Effector memory CD4-positive, alpha-beta T cell (primary cell): ENCODE measurements at regions not wholly inside any gene's neighbourhood (a gene's known extent, or its start where the extent isn't known, plus 50 kb on each side); places are given as distances from the start of the nearest gene placed in this dataset.
"Not testable (repeated sequence)": the region's sequence is repeated elsewhere in the genome, so short reads cannot be mapped to it uniquely, and the experiment has no call there.

Source experiments
- DNase-seq, 3 donors: peaks; one replicate each; pipeline ENCODE4 v3.0.0-alpha.2; 2020
- H3K27ac ChIP-seq: 2 replicates; pipeline ENCODE4 v1.7.0; 2013; ENCODE audit warnings: mild to moderate bottlenecking, low read length, moderate library complexity; ENCODE audit not compliant: insufficient read depth, poor library complexity, severe bottlenecking
- H3K27me3 ChIP-seq: replicated peaks from 2 replicates; pipeline ENCODE4 v1.7.0; 2013; ENCODE audit warnings: mild to moderate bottlenecking, low read length; ENCODE audit not compliant: insufficient read depth, control insufficient read depth, poor library complexity, severe bottlenecking
- H3K36me3 ChIP-seq: 2 replicates; pipeline ENCODE4 v1.7.0; 2013; ENCODE audit warnings: mild to moderate bottlenecking, low read length, moderate library complexity; ENCODE audit not compliant: control insufficient read depth, insufficient read depth
- H3K4me1 ChIP-seq: 2 replicates; pipeline ENCODE4 v1.7.0; 2013; ENCODE audit warnings: low read length, mild to moderate bottlenecking; ENCODE audit not compliant: control insufficient read depth, insufficient read depth, poor library complexity, severe bottlenecking
- H3K4me3 ChIP-seq: 2 replicates; pipeline ENCODE4 v1.7.0; 2013; ENCODE audit warnings: low read length, low read depth, mild to moderate bottlenecking; ENCODE audit not compliant: insufficient read depth, poor library complexity, severe bottlenecking
- H3K9me3 ChIP-seq: 2 replicates; pipeline ENCODE4 v1.7.0; 2013; ENCODE audit warnings: mild to moderate bottlenecking, low read length, moderate library complexity; ENCODE audit not compliant: control insufficient read depth

- Histone ChIP-seq H3K27me3 (no peaks in the 10 kb centered on the region), H3K36me3 (no peaks in the 10 kb centered on the region), H3K9me3 (no peaks in the 10 kb centered on the region), H3K4me1 (no peaks in the 10 kb centered on the region), H3K27ac (no peak overlapping the region), H3K4me3 (no peak overlapping the region)
- DNase-seq, result no peak
Measured at GRCh38 chr14:104230946-104231345, 92.6 kb downstream of the KIF26A start.

- Histone ChIP-seq H3K4me1 (no peaks in the 10 kb centered on the region), H3K4me3 (no peak overlapping the region), H3K36me3 (no peaks in the 10 kb centered on the region), H3K27ac (no peak overlapping the region), H3K27me3 (no peaks in the 10 kb centered on the region), H3K9me3 (no peaks in the 10 kb centered on the region)
- DNase-seq, result no peak
Measured at GRCh38 chr14:104232070-104232484, 93.7 kb downstream of the KIF26A start.

DNA sequence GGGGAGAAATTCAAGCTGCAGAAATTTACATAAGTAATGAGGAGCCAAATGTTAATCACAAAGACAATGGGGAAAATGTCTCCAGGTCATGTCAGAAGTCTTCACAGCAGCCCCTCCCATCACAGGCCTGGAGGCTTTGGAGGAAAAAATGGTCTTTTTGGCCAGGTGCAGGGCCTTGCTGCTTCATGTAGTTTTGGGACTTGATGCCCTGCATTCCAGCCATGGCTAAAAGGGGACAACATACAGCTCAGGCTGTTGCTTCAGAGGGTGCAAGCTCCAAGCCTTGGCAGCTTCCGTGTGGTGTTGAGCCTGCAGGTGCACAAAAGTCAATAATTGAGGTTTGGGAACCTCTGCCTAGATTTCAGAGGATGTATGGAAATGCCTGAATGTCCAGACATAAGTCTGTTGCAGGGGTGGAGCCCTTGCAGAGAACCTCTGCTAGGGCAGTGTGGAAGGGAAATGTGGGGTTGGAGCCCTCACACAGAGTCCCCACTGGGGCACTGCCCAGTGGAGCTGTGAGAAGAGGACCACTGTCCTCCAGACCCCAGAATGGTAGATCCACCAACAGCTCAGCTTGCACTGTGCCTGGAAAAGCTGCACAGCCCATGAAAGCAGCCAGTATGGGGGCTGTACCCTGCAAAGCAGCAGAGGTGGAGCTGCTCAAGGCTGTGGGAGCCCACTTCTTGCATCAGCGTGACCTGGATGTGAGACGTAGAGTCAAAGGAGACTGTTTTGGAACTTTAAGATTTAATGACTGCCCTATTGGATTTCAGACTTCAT, 95.8 kb downstream of the KIF26A start:
- not testable (repeated sequence) for DNase-seq, H3K4me1 ChIP-seq, H3K27ac ChIP-seq, H3K27me3 ChIP-seq, H3K4me3 ChIP-seq, H3K36me3 ChIP-seq, H3K9me3 ChIP-seq

GRCh38 chr14:104235686-104236085, 97.3 kb downstream of the KIF26A start:
- Histone ChIP-seq H3K36me3 (no peaks in the 10 kb centered on the region), H3K27me3 (no peaks in the 10 kb centered on the region), H3K9me3 (no peaks in the 10 kb centered on the region), H3K4me3 (no peak overlapping the region), H3K4me1 (no peaks in the 10 kb centered on the region), H3K27ac (no peak overlapping the region)
- no peak for DNase-seq

- Histone ChIP-seq H3K9me3 (no peaks in the 10 kb centered on the region), H3K4me1 (no peaks in the 10 kb centered on the region), H3K36me3 (no peaks in the 10 kb centered on the region), H3K4me3 (no peak overlapping the region), H3K27me3 (no peaks in the 10 kb centered on the region), H3K27ac (no peak overlapping the region)
- DNase-seq, result no peak
Measured at GRCh38 chr14:104237651-104238423, 99.5 kb downstream of the KIF26A start.

GRCh38 chr14:104238424-104239184, 100.2 kb downstream of the KIF26A start:
- Histone ChIP-seq H3K9me3 (no peaks in the 10 kb centered on the region), H3K4me3 (no peak overlapping the region), H3K4me1 (no peaks in the 10 kb centered on the region), H3K36me3 (no peaks in the 10 kb centered on the region), H3K27ac (no peak overlapping the region), H3K27me3 (no peaks in the 10 kb centered on the region)
- no peak for DNase-seq

DNA sequence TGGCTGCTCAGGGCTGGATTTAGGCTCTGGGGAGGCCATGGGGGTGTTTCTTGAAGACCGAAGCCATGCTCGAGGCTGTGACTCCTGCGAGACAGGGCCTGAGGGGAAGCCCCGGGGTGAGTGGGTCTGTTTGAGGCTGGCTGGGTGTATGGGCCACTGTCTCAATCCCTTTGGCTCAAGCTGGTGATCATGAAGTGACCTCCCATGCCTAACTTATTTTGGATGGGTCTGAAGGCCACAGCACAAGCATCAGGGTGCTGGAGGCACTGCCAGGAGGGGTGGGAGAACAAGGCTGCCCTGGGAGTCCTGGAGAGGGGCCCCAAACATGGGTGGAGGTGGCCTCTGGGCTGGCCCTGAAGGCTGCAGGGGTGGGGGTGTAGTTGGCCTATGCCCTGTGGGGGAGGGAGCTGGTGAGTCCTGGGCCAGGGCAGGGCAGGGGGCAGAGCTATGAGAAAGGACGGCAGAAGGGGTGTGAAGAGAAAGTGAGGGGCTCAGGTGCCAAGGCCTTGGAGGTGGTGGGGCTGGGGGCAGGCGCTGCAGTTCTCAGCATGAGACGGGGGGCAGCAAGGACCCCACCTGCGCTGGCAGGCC, 100.9 kb downstream of the KIF26A start:
- Histone ChIP-seq H3K36me3 (no peaks in the 10 kb centered on the region), H3K27me3 (no peaks in the 10 kb centered on the region), H3K4me1 (no peaks in the 10 kb centered on the region), H3K27ac (no peak overlapping the region), H3K4me3 (no peak overlapping the region), H3K9me3 (no peaks in the 10 kb centered on the region)
- DNase-seq, result no peak

DNA sequence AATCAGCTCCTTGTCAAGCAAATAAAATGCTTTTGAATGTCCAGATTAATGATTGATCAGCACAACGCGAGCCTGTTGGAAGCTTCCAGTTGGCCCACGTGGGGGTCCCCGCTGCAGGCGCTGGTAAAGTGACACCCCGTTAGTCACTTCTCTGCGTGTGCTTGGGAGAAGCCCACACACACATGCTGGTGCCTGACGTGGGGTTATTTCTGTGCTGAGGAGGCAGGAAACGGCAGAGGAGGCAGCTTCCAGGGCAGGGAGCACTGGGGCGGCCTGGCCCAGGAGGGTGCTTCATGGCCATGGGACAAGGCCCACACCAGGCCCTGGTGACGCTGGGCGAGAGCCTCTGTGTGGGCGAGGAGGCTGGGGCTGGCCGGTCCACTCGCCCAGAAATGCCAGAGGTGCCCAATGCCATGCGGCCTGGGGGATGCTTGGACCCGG, 101.5 kb downstream of the KIF26A start:
- H3K36me3 ChIP-seq, result no peaks in the 10 kb centered on the region
- no peaks in the 10 kb centered on the region for H3K27me3 ChIP-seq
- no peak overlapping the region for H3K4me3 ChIP-seq
- H3K9me3 ChIP-seq, result no peaks in the 10 kb centered on the region
- H3K4me1 ChIP-seq, result no peaks in the 10 kb centered on the region
- DNase-seq, result no peak
- no peak overlapping the region for H3K27ac ChIP-seq

GRCh38 chr14:104240434-104241157, 102.2 kb downstream of the KIF26A start:
- no peak for DNase-seq
- H3K4me3 ChIP-seq, result no peak overlapping the region
- H3K4me1 ChIP-seq, result no peaks in the 10 kb centered on the region
- H3K27me3 ChIP-seq, result no peaks in the 10 kb centered on the region
- no peak overlapping the region for H3K27ac ChIP-seq
- no peaks in the 10 kb centered on the region for H3K9me3 ChIP-seq
- H3K36me3 ChIP-seq, result no peaks in the 10 kb centered on the region
